Keratinocyte (primary cell): ENCODE measurements at regions not wholly inside any gene's neighbourhood (a gene's known extent, or its start where the extent isn't known, plus 50 kb on each side); places are given as distances from the start of the nearest gene placed in this dataset.

Experiments used
- DNase-seq: peaks from one replicate; pipeline ENCODE4 v3.0.0-alpha.2; 2011; ENCODE audit warnings: low read depth, missing footprints, low spot score
- FAIRE-seq: peaks from 2 replicates; lab custom pipeline; 2011; peaks lifted over from hg19 to GRCh38; lab: Jason Lieb, UNC
- H2AFZ ChIP-seq: 2 replicates; pipeline ENCODE4 v1.6.0; 2012; ENCODE audit warnings: low read length, control low read depth, inconsistent platforms; ENCODE audit not compliant: control insufficient read depth
- H3K27ac ChIP-seq: 2 replicates; pipeline ENCODE4 v1.5.1; 2011; ENCODE audit warnings: low read length; ENCODE audit not compliant: control insufficient read depth, insufficient read depth
- H3K27me3 ChIP-seq: 3 replicates; pipeline ENCODE4 v1.6.0; 2011; ENCODE audit warnings: low read length; ENCODE audit not compliant: control insufficient read depth, insufficient read depth; ENCODE audit errors: extremely low read depth
- H3K36me3 ChIP-seq, 2 experiments: 2 replicates in 1 of 2; 3 replicates in 1 of 2; pipeline ENCODE4 v1.5.1; 2011; ENCODE audit warnings: low read length in 2 of 2, mild to moderate bottlenecking in 1 of 2; ENCODE audit not compliant: control insufficient read depth in 2 of 2, insufficient read depth in 2 of 2; ENCODE audit errors: extremely low read depth in 1 of 2
- H3K4me1 ChIP-seq: 3 replicates; pipeline ENCODE4 v1.5.1; 2011; ENCODE audit warnings: low read length; ENCODE audit not compliant: control insufficient read depth, insufficient read depth; ENCODE audit errors: extremely low read depth
- H3K4me2 ChIP-seq: 3 replicates; pipeline ENCODE4 v1.6.0; 2011; ENCODE audit warnings: low read depth, low read length; ENCODE audit not compliant: control insufficient read depth, insufficient read depth; ENCODE audit errors: extremely low read depth
- H3K4me3 ChIP-seq, 3 experiments: fragments of 200-600 bp in 1 of 3; sonication (generic) in 1 of 3; 2 replicates in 2 of 3; 3 replicates in 1 of 3; pipeline ENCODE4 v1.5.1; 2011 to 2016; ENCODE audit warnings: low read length in 3 of 3, mild to moderate bottlenecking in 3 of 3, control low read depth in 2 of 3, inconsistent platforms in 1 of 3, low read depth in 1 of 3, mixed read lengths in 1 of 3, mixed run types in 1 of 3, moderate library complexity in 1 of 3; ENCODE audit not compliant: control insufficient read depth in 2 of 3, insufficient read depth in 2 of 3; ENCODE audit errors: extremely low read depth in 1 of 3
- H3K79me2 ChIP-seq: 2 replicates; pipeline ENCODE4 v1.6.0; 2012; ENCODE audit warnings: low read length; ENCODE audit not compliant: control insufficient read depth, insufficient read depth
- H3K9ac ChIP-seq: 3 replicates; pipeline ENCODE4 v1.6.0; 2011; ENCODE audit warnings: low read length; ENCODE audit not compliant: control insufficient read depth, insufficient read depth; ENCODE audit errors: extremely low read depth
- H3K9me1 ChIP-seq: 3 replicates; pipeline ENCODE4 v1.6.0; 2011; ENCODE audit warnings: low read length; ENCODE audit not compliant: control insufficient read depth, insufficient read depth; ENCODE audit errors: extremely low read depth
- H3K9me3 ChIP-seq: 2 replicates; pipeline ENCODE4 v1.5.1; 2012; ENCODE audit warnings: low read depth, low read length; ENCODE audit not compliant: control insufficient read depth
- H4K20me1 ChIP-seq: 3 replicates; pipeline ENCODE4 v1.6.0; 2011; ENCODE audit warnings: low read length; ENCODE audit not compliant: control insufficient read depth, insufficient read depth; ENCODE audit errors: extremely low read depth
- CTCF ChIP-seq, 3 experiments: IDR thresholded peaks in 1 of 3; conservative IDR thresholded peaks in 1 of 3; optimal IDR thresholded peaks in 1 of 3; 2 replicates in 2 of 3; 3 replicates in 1 of 3; pipeline versions ENCODE3 to v1.5.1; 2011; ENCODE audit warnings: low read length in 3 of 3, mild to moderate bottlenecking in 3 of 3, moderate library complexity in 2 of 3, control low read depth in 1 of 3, inconsistent platforms in 1 of 3; ENCODE audit not compliant: insufficient read depth in 2 of 3; ENCODE audit errors: extremely low read depth in 1 of 3
- EZH2 ChIP-seq: IDR thresholded peaks from one replicate; pipeline ENCODE4 v1.6.1; 2012; ENCODE audit warnings: inconsistent platforms, mild to moderate bottlenecking, low read length, moderate library complexity
- dilution Hi-C: fragments of 300-500 bp; cut with MboI; formaldehyde crosslinking; loops from one replicate; pipeline ENCODE4 v1.7.0; 2020; ENCODE audit warnings: low sequenced_read_pairs; ENCODE audit not compliant: extremely low pct_ligation_motif_present

GRCh38 chr5:52334367-52334766 lies 453.3 kb upstream of the ITGA1 start:
- H3K79me2 ChIP-seq = no peaks in the 10 kb centered on the region
- H4K20me1 ChIP-seq = no peaks in the 10 kb centered on the region
- DNase-seq = no peak
- H3K27me3 ChIP-seq = no peaks in the 10 kb centered on the region
- H3K4me3 ChIP-seq = no peak overlapping the region
- FAIRE-seq = no peak
- no peak overlapping the region for H2AFZ ChIP-seq
- no peak overlapping the region for H3K9ac ChIP-seq
- H3K36me3 ChIP-seq = no peaks in the 10 kb centered on the region
- H3K4me2 ChIP-seq = no peak overlapping the region
- no peaks in the 10 kb centered on the region for H3K9me3 ChIP-seq
- H3K27ac ChIP-seq = no peak overlapping the region
- dilution Hi-C loops = no loop called here
- no peak for TF ChIP-seq EZH2
- TF ChIP-seq CTCF (optimal IDR thresholded peaks at IDR 0.05 in 1 of 3, IDR thresholded peaks at IDR 0.05 in 1 of 3, conservative IDR thresholded peaks at IDR 0.05 in 1 of 3; ENCODE audit: extremely low read depth in 1 of 3, insufficient read depth in 2 of 3, low read length in 3 of 3) = no peak
- no peaks in the 10 kb centered on the region for H3K9me1 ChIP-seq
- H3K4me1 ChIP-seq = no peaks in the 10 kb centered on the region

GRCh38 chr5:52339285-52339684 lies 448.4 kb upstream of the ITGA1 start:
- Histone ChIP-seq H3K79me2 (no peaks in the 10 kb centered on the region), H3K9me3 (no peaks in the 10 kb centered on the region), H3K9me1 (no peaks in the 10 kb centered on the region), H3K4me1 (no peaks in the 10 kb centered on the region), H2AFZ (no peak overlapping the region), H3K36me3 (no peaks in the 10 kb centered on the region), H3K9ac (no peak overlapping the region), H3K27me3 (no peaks in the 10 kb centered on the region), H4K20me1 (no peaks in the 10 kb centered on the region), H3K4me3 (no peak overlapping the region), H3K27ac (no peak overlapping the region), H3K4me2 (no peak overlapping the region)
- no peak for TF ChIP-seq CTCF (optimal IDR thresholded peaks at IDR 0.05 in 1 of 3, IDR thresholded peaks at IDR 0.05 in 1 of 3, conservative IDR thresholded peaks at IDR 0.05 in 1 of 3; ENCODE audit: extremely low read depth in 1 of 3, insufficient read depth in 2 of 3, low read length in 3 of 3)
- no peak for TF ChIP-seq EZH2
- FAIRE-seq (no peak), DNase-seq (no peak)
- dilution Hi-C loops = no loop called here
